PFSK-1 (cell line): ENCODE measurements at regions not wholly inside any gene's neighbourhood (a gene's known extent, or its start where the extent isn't known, plus 50 kb on each side); places are given as distances from the start of the nearest gene placed in this dataset.

Experiments
- FOXP2 ChIP-seq: optimal IDR thresholded peaks from 2 replicates; pipeline ENCODE3; 2011; ENCODE audit warnings: borderline replicate concordance, control low read depth, inconsistent platforms; ENCODE audit not compliant: insufficient read depth; ENCODE audit errors: extremely low read length, extremely low read depth
- POLR2AphosphoS5 ChIP-seq: IDR thresholded peaks from 2 replicates; pipeline ENCODE4 v1.6.1; 2012; ENCODE audit warnings: low read depth, mild to moderate bottlenecking, control low read depth, low read length, moderate library complexity
- REST ChIP-seq, 2 experiments: IDR thresholded peaks; 2 replicates each; pipeline versions ENCODE4 v1.6.1 to v1.8.0; 2011 to 2012; ENCODE audit warnings: low read depth in 2 of 2, low read length in 2 of 2, control low read depth in 1 of 2, inconsistent platforms in 1 of 2, mild to moderate bottlenecking in 1 of 2, moderate library complexity in 1 of 2; ENCODE audit not compliant: insufficient read depth in 1 of 2
- SIN3A ChIP-seq: IDR thresholded peaks from 2 replicates; pipeline ENCODE4 v1.6.1; 2012; ENCODE audit warnings: mild to moderate bottlenecking, low read length, moderate library complexity, borderline replicate concordance; ENCODE audit not compliant: insufficient read depth
- TAF1 ChIP-seq: IDR thresholded peaks from 2 replicates; pipeline ENCODE4 v1.6.1; 2012; ENCODE audit warnings: low read length, control low read depth, borderline replicate concordance; ENCODE audit not compliant: insufficient read depth

GRCh38 chr7:114085313-114085591, 166.4 kb upstream of the PPP1R3A start:
- TF ChIP-seq FOXP2 (no peak), TAF1 (no peak), REST (IDR thresholded peaks at IDR 0.05; ENCODE audit: insufficient read depth in 1 of 2, low read depth in 2 of 2, low read length in 2 of 2) (no peak), SIN3A (no peak), POLR2AphosphoS5 (no peak)

DNA sequence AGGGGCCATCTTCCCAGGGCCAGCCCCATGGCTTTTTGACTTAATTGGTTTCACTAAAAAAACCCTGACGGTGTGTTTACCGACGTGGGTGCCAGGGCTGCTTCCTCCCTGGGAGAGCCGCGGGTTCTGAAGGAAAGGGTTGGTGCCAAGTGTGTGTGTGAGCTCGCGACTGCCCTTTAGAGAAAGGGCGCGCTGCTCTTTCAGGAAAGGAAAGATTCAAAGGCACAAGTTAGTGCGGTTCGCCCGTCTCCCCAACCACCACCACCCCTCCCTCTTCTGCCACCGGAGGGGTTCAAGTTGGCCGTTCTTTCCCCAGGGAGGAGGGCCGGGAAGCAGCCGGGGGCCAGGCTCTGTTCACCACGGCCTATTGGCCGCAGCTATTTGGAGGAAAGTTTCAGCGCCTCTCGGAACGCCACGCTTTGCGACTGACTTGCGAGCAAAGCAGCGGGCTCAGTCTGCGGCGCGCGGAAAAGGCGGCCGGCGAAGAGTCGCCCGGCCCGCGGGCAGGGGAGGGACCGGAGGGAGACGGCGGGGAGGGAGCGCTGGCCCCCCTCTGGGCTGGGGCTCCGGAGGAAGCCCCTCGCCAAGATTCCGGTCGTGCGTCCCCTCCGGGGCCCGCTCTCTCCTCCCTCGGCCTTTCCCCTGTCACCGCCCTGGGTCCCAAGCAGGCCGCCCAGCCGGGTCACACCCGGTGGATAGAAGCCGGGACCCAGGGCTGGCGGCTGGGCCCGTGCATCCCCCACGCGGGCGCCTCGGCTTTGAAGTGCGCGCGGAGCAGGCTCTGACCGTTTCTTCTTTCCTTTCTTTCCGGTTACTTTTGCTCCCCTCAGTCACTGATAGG, 165.9 kb upstream of the PPP1R3A start:
- TF ChIP-seq FOXP2 (no peak), TAF1 (no peak), POLR2AphosphoS5 (peak; percentile 43; the same call in 1 of the 2 replicates), REST (IDR thresholded peaks at IDR 0.05; ENCODE audit: insufficient read depth in 1 of 2, low read depth in 2 of 2, low read length in 2 of 2) (0 out of 4 replicates have a peak, but pooled peaks of 1 of the 2 experiments have one; percentile 11)

DNA sequence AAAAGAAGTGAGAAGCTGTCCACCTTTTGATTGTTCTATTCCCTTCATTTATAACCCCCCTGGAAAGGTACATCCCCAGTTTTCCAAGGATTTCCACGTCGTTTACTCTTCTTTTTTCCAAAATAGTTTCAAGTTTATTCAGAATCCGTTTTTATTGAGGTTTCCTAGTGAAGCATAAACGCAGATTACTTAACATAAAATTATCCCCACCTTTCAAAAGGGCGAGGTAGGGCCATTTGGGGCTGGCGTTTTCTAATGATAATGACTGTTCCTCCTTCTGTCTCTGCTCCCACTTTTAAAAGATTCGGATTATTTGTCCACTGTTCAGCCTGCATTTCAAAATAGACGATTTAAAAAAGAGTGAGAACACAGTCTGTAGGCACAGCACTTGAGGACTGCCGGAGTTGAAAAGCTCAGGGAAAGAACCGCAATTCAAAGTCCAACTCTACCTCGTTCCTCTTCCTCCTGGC, 165.2 kb upstream of the PPP1R3A start:
- TF ChIP-seq TAF1 (no peak), POLR2AphosphoS5 (no peak)

DNA sequence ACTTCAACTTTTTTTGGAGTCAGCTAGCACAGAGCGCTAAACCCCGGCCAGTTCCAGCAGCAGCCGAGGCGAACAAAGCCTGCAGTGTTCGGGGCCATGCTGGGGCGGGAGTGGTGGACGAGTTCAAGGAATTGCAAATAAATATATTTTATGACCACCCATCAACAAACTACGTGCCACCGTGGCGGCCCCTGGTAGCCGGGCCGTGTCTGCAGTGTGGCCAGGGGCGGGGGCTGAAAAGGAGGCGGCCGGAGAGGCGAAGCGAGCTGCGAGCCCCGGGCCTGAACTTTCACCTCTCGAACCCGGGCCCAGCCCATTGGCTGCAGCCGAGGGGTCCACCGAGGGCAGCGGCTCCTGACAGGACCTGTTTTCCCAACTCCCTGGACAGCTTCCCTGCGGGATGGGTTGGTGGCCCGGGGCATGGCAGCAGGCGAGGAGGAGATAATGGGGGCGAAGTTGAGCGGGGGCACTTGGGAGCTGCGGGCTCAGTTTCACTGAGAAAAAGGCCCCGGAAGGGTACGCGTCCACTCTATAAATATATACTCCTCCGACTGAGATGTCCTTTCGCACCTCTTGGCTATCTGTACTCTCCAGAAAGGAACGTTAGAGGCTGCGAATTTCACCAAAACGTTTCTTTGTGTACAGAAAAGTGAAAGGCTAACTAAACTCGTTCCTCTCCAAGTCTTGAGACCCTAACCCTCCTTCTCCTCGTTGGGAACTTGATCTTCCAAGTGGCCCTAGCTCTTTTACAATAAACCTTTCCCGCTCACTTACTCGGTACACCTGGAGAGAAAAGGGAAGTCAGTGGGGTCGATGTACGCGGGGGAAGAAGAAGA, 164.6 kb upstream of the PPP1R3A start:
- TF ChIP-seq FOXP2 = no peak
- no peak for TF ChIP-seq POLR2AphosphoS5
- TF ChIP-seq REST (IDR thresholded peaks at IDR 0.05; ENCODE audit: insufficient read depth in 1 of 2, low read depth in 2 of 2, low read length in 2 of 2) = no peak
- TF ChIP-seq SIN3A = no peak; the same call in 1 of the 2 replicates
- no peak for TF ChIP-seq TAF1

DNA sequence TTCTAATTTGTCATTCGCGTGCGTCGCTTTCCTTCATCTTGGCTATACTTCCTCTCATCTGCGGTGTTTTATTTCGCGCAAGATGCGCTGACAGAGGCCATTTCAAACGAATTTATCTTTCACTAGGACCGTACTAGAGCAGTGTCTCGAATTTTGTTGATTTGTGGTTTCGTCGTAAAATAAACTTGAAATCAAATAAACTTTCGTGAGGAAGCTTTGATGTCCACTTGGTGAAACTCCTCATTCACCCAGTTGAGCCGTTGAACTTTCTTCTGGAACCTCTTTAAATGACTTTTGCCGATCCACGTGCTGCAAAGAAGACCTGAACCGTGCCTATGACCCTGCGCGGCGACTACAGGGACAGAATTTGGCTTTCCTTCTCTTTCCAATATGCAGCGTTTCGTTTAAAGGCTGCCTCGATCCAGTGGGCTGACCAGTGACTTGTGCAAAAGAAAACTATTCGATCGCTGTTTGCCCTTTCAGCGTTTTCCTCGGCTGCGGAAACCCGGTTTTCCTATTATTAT, 163.9 kb upstream of the PPP1R3A start:
- TF ChIP-seq SIN3A = 0 out of 2 replicates have a peak, but pooled peaks have one; percentile 13
- no peak for TF ChIP-seq TAF1
